ENCODE measurements at regions not wholly inside any gene's neighbourhood (a gene's known extent, or its start where the extent isn't known, plus 50 kb on each side); places are given as distances from the start of the nearest gene placed in this dataset.

DNA sequence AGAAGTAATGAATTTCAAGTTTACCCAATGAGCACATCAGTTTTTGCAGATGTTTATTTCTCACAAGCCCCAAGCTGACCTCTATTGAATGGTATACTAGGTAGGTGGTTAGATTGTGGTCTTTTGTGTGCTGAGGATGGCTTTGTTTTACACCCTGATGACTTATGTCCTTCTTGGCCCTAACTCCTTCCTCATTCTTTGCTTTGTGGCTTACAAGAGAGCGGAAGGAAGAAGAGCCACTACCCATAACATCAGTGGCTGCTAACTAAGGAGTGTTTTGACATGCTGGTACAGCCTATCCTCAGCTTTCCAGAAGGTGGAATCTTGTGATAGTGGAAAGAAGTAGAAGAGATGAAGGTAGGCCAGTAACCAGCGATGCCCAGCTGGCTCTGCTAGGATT lies 85.7 kb upstream of the NTRK2 start:
- TF ChIP-seq, protein P1, sequence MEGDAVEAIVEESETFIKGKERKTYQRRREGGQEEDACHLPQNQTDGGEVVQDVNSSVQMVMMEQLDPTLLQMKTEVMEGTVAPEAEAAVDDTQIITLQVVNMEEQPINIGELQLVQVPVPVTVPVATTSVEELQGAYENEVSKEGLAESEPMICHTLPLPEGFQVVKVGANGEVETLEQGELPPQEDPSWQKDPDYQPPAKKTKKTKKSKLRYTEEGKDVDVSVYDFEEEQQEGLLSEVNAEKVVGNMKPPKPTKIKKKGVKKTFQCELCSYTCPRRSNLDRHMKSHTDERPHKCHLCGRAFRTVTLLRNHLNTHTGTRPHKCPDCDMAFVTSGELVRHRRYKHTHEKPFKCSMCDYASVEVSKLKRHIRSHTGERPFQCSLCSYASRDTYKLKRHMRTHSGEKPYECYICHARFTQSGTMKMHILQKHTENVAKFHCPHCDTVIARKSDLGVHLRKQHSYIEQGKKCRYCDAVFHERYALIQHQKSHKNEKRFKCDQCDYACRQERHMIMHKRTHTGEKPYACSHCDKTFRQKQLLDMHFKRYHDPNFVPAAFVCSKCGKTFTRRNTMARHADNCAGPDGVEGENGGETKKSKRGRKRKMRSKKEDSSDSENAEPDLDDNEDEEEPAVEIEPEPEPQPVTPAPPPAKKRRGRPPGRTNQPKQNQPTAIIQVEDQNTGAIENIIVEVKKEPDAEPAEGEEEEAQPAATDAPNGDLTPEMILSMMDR (IDR thresholded peaks at IDR 0.05) = no peak
- TF ChIP-seq POLR2A (IDR thresholded peaks at IDR 0.05; ENCODE audit: low read depth) (no peak), POLR2AphosphoS5 (IDR thresholded peaks at IDR 0.05) (no peak)

All from esophagus muscularis mucosa (tissue), 3 donors.